Esophagus muscularis mucosa (tissue), 4 donors: ENCODE measurements at regions not wholly inside any gene's neighbourhood (a gene's known extent, or its start where the extent isn't known, plus 50 kb on each side); places are given as distances from the start of the nearest gene placed in this dataset.

ENCODE experiments used
- CTCF ChIP-seq, 3 experiments: fragments of 200-600 bp in 2 of 3; fragments of 450-650 bp in 1 of 3; sonication (generic) in 2 of 3; IDR thresholded peaks; one replicate each; pipeline ENCODE4 v1.5.1; 2017 to 2019; ENCODE audit warnings: antibody characterized with exemption in 3 of 3, mild to moderate bottlenecking in 2 of 3, moderate library complexity in 1 of 3
- EP300 ChIP-seq: sonication (generic); formaldehyde crosslinking; IDR thresholded peaks from one replicate; pipeline ENCODE4 v1.6.1; 2017; ENCODE audit warnings: antibody characterized with exemption
- POLR2A ChIP-seq: fragments of 450-650 bp; IDR thresholded peaks from one replicate; pipeline ENCODE4 v1.6.1; 2017; ENCODE audit warnings: antibody characterized with exemption, moderate library complexity, mild to moderate bottlenecking, low read depth
- POLR2AphosphoS5 ChIP-seq, 2 donors: sonication (generic); formaldehyde crosslinking; IDR thresholded peaks; one replicate each; pipeline ENCODE4 v1.6.1; 2017; ENCODE audit warnings: antibody characterized with exemption in 2 of 2

DNA sequence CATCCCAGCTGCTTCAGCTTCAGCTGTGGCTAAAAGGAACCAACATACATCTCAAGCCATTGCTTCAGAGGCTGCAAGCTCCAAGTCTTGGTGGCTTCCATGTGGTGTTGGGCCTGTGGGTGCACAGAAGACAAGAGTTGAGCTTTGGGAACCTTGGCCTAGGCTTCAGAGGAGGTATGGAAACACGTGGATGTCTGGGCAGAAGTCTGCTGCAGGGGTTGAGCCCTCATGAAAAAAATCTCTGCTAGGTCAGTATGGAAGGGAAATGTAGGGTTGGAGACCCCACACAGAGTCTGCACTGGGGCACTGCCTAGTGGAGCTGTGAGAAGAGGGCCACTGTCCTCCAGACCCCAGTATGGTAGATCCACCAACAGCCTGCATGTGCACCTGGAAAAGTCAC lies 279.3 kb downstream of the MZT1 start:
- TF ChIP-seq CTCF (IDR thresholded peaks at IDR 0.05) (no peak), POLR2AphosphoS5 (IDR thresholded peaks at IDR 0.05) (no peak), POLR2A (no peak), EP300 (no peak)
